Cardiac fibroblast (primary cell): ENCODE measurements at regions not wholly inside any gene's neighbourhood (a gene's known extent, or its start where the extent isn't known, plus 50 kb on each side); places are given as distances from the start of the nearest gene placed in this dataset.

Experiments used
- DNase-seq, 2 donors: peaks; one replicate each; pipeline versions ENCODE4 v3.0.0 to v3.0.0-alpha.2; 2010; ENCODE audit warnings: low read depth in 2 of 2
- H3K4me3 ChIP-seq, 2 donors: replicated peaks in 1 of 2; 1 replicate in 1 of 2; 2 replicates in 1 of 2; pipeline ENCODE4 v1.5.1; 2011; ENCODE audit warnings: low read depth in 2 of 2, low read length in 2 of 2, mild to moderate bottlenecking in 2 of 2, moderate library complexity in 1 of 2
- CTCF ChIP-seq: IDR thresholded peaks from one replicate; pipeline ENCODE4 v1.5.1; 2011; ENCODE audit warnings: low read depth, mild to moderate bottlenecking, low read length, inconsistent platforms

- DNase-seq: peak; percentile 53 to 63
- TF ChIP-seq CTCF: no peak
- H3K4me3 ChIP-seq: no peak overlapping the region
Observed at GRCh38 chr5:62790348-62790747, 211.7 kb downstream of the LRRC70 start.

GRCh38 chr5:62786099-62786498, 207.5 kb downstream of the LRRC70 start:
- H3K4me3 ChIP-seq: no peak overlapping the region
- no peak for TF ChIP-seq CTCF
- no peak for DNase-seq

GRCh38 chr5:62785588-62785987, 207.0 kb downstream of the LRRC70 start:
- DNase-seq: no peak
- no peak for TF ChIP-seq CTCF
- H3K4me3 ChIP-seq: no peak overlapping the region

- no peak for DNase-seq
- TF ChIP-seq CTCF: no peak
- no peak overlapping the region for H3K4me3 ChIP-seq
Observed at GRCh38 chr5:62783374-62784057, 204.9 kb downstream of the LRRC70 start.

GRCh38 chr5:62780888-62781287, 202.3 kb downstream of the LRRC70 start:
- DNase-seq: no peak
- no peak overlapping the region for H3K4me3 ChIP-seq
- no peak for TF ChIP-seq CTCF

- no peak overlapping the region for H3K4me3 ChIP-seq
- TF ChIP-seq CTCF: no peak
- DNase-seq: no peak
Observed at GRCh38 chr5:62780230-62780629, 201.6 kb downstream of the LRRC70 start.

GRCh38 chr5:62779010-62779422, 200.4 kb downstream of the LRRC70 start:
- H3K4me3 ChIP-seq: no peak overlapping the region
- peak; percentile 69 for TF ChIP-seq CTCF
- peak; percentile 72 to 77 for DNase-seq
